BLaER1 treated with 17β-estradiol and CSF1 and Interleukin-3, amounts not matched to agents 10 nM and 100 nM (cell line): ENCODE measurements at regions not wholly inside any gene's neighbourhood (a gene's known extent, or its start where the extent isn't known, plus 50 kb on each side); places are given as distances from the start of the nearest gene placed in this dataset.
"Not testable (repeated sequence)": the region's sequence is repeated elsewhere in the genome, so short reads cannot be mapped to it uniquely, and the experiment has no call there.

Experiments
- H3K27ac ChIP-seq, 11 experiments: shearing (Covaris generic); formaldehyde crosslinking; 2 replicates each; pipeline ENCODE4 v1.8.1; 2022
- H3K27me3 ChIP-seq, 11 experiments: shearing (Covaris generic); formaldehyde crosslinking; 2 replicates each; pipeline ENCODE4 v1.8.1; 2022
- H3K36me3 ChIP-seq, 11 experiments: shearing (Covaris generic); formaldehyde crosslinking; 2 replicates each; pipeline ENCODE4 v1.8.1; 2022
- H3K4me1 ChIP-seq, 10 experiments: shearing (Covaris generic); formaldehyde crosslinking; 2 replicates each; pipeline ENCODE4 v1.8.1; 2022
- H3K4me2 ChIP-seq, 11 experiments: shearing (Covaris generic); formaldehyde crosslinking; 2 replicates each; pipeline ENCODE4 v1.8.1; 2022
- H3K4me3 ChIP-seq, 10 experiments: shearing (Covaris generic); formaldehyde crosslinking; 2 replicates each; pipeline ENCODE4 v1.8.1; 2022
- H3K9ac ChIP-seq, 11 experiments: shearing (Covaris generic); formaldehyde crosslinking; 2 replicates each; pipeline ENCODE4 v1.8.1; 2022
- H3K9me3 ChIP-seq, 11 experiments: shearing (Covaris generic); formaldehyde crosslinking; replicated peaks in 1 of 11; 2 replicates each; pipeline ENCODE4 v1.8.1; 2022
- H4K20me1 ChIP-seq, 11 experiments: shearing (Covaris generic); formaldehyde crosslinking; 2 replicates each; pipeline ENCODE4 v1.8.1; 2022
- Cebpa-rat ChIP-seq, 11 experiments: shearing (Covaris generic); IDR thresholded peaks; 2 replicates each; pipeline ENCODE4 v1.8.1; 2022

- peaks cover 0 to 9% (median 0%) of the 10 kb centered on the region in 10 experiments; a peak in 6 of 20 replicates for H3K4me1 ChIP-seq
- no peaks in the 10 kb centered on the region for H3K9me3 ChIP-seq
- no peak for TF ChIP-seq Cebpa-rat (IDR thresholded peaks at IDR 0.05)
- H3K4me2 ChIP-seq = no peak overlapping the region
- H3K4me3 ChIP-seq = no peak overlapping the region
- H3K27me3 ChIP-seq = no peaks in the 10 kb centered on the region
- H4K20me1 ChIP-seq = no peaks in the 10 kb centered on the region
- H3K9ac ChIP-seq = no peak overlapping the region
- no peaks in the 10 kb centered on the region for H3K36me3 ChIP-seq
- H3K27ac ChIP-seq = no peak overlapping the region
Measured at GRCh38 chrX:121598356-121598755, 550.9 kb downstream of the GLUD2 start.

- Histone ChIP-seq H3K4me1 (no peaks in the 10 kb centered on the region), H3K9ac (no peak overlapping the region), H3K36me3 (no peaks in the 10 kb centered on the region), H3K27me3 (no peaks in the 10 kb centered on the region), H4K20me1 (no peaks in the 10 kb centered on the region), H3K27ac (no peak overlapping the region), H3K9me3 (peaks cover 0 to 15% (median 0%) of the 10 kb centered on the region in 11 experiments; a peak in 2 of 22 replicates), H3K4me2 (no peak overlapping the region), H3K4me3 (no peak overlapping the region)
- TF ChIP-seq Cebpa-rat (IDR thresholded peaks at IDR 0.05) = no peak
Measured at GRCh38 chrX:121635141-121635540, 587.7 kb downstream of the GLUD2 start.

GRCh38 chrX:121639781-121640180 lies 592.4 kb downstream of the GLUD2 start:
- Histone ChIP-seq H3K9me3 (no peaks in the 10 kb centered on the region), H3K27me3 (no peaks in the 10 kb centered on the region), H3K36me3 (no peaks in the 10 kb centered on the region), H3K4me1 (peaks cover 0 to 24% (median 0%) of the 10 kb centered on the region in 10 experiments; a peak in 7 of 20 replicates), H3K4me2 (no peak overlapping the region), H4K20me1 (no peaks in the 10 kb centered on the region), H3K9ac (no peak overlapping the region), H3K27ac (no peak overlapping the region), H3K4me3 (no peak overlapping the region)
- no peak for TF ChIP-seq Cebpa-rat (IDR thresholded peaks at IDR 0.05)

GRCh38 chrX:121641560-121641959 lies 594.1 kb downstream of the GLUD2 start:
- Histone ChIP-seq H3K36me3 (no peaks in the 10 kb centered on the region), H3K4me1 (peaks cover 0 to 24% (median 0%) of the 10 kb centered on the region in 10 experiments; a peak in 7 of 20 replicates), H3K4me3 (peak overlapping the region in 1 of 10 experiments; percentile 28; a peak in 2 of 20 replicates), H3K27ac (peak overlapping the region in 5 of 11 experiments; percentile 5 to 66 (median 41); a peak in 8 of 22 replicates), H3K9ac (peak overlapping the region in 1 of 11 experiments; percentile 49; a peak in 2 of 22 replicates), H3K27me3 (no peaks in the 10 kb centered on the region), H3K9me3 (no peaks in the 10 kb centered on the region), H4K20me1 (no peaks in the 10 kb centered on the region), H3K4me2 (peak overlapping the region in 7 of 11 experiments; percentile 3 to 76 (median 24); a peak in 12 of 22 replicates)
- no peak for TF ChIP-seq Cebpa-rat (IDR thresholded peaks at IDR 0.05)

- no peaks in the 10 kb centered on the region for H3K36me3 ChIP-seq
- no peak overlapping the region for H3K9ac ChIP-seq
- H3K9me3 ChIP-seq = no peaks in the 10 kb centered on the region
- peaks cover 0 to 24% (median 0%) of the 10 kb centered on the region in 10 experiments; a peak in 7 of 20 replicates for H3K4me1 ChIP-seq
- H3K4me2 ChIP-seq = peak overlapping the region in 5 of 11 experiments; percentile 2 to 76 (median 71); a peak in 8 of 22 replicates
- peak overlapping the region in 2 of 11 experiments; percentile 37 to 66; a peak in 4 of 22 replicates for H3K27ac ChIP-seq
- H3K4me3 ChIP-seq = no peak overlapping the region
- H3K27me3 ChIP-seq = no peaks in the 10 kb centered on the region
- no peak for TF ChIP-seq Cebpa-rat (IDR thresholded peaks at IDR 0.05)
- H4K20me1 ChIP-seq = no peaks in the 10 kb centered on the region
Measured at GRCh38 chrX:121642415-121642814, 595.0 kb downstream of the GLUD2 start.

GRCh38 chrX:121649417-121649816 lies 602.0 kb downstream of the GLUD2 start:
- H3K27ac ChIP-seq = no peak overlapping the region
- H3K27me3 ChIP-seq = no peaks in the 10 kb centered on the region
- no peaks in the 10 kb centered on the region for H3K36me3 ChIP-seq
- no peak overlapping the region for H3K4me3 ChIP-seq
- H3K4me1 ChIP-seq = no peaks in the 10 kb centered on the region; a peak in 1 of 20 replicates
- H4K20me1 ChIP-seq = no peaks in the 10 kb centered on the region
- TF ChIP-seq Cebpa-rat (IDR thresholded peaks at IDR 0.05) = no peak
- peaks cover 0 to 13% (median 6%) of the 10 kb centered on the region in 11 experiments; a peak in 8 of 22 replicates for H3K9me3 ChIP-seq
- no peak overlapping the region for H3K9ac ChIP-seq
- H3K4me2 ChIP-seq = peak overlapping the region in 2 of 11 experiments; percentile 9 to 16; a peak in 2 of 22 replicates

GRCh38 chrX:121655276-121655675 lies 607.9 kb downstream of the GLUD2 start:
- Histone ChIP-seq H3K27me3 (no peaks in the 10 kb centered on the region), H3K4me2 (no peak overlapping the region), H3K9ac (no peak overlapping the region), H3K4me3 (no peak overlapping the region), H3K9me3 (peaks cover 0 to 13% (median 6%) of the 10 kb centered on the region in 11 experiments; a peak in 8 of 22 replicates), H3K27ac (no peak overlapping the region), H3K36me3 (no peaks in the 10 kb centered on the region), H4K20me1 (no peaks in the 10 kb centered on the region), H3K4me1 (no peaks in the 10 kb centered on the region)
- TF ChIP-seq Cebpa-rat (IDR thresholded peaks at IDR 0.05) = no peak

- no peak for TF ChIP-seq Cebpa-rat (IDR thresholded peaks at IDR 0.05)
- H3K36me3 ChIP-seq = no peaks in the 10 kb centered on the region
- H4K20me1 ChIP-seq = no peaks in the 10 kb centered on the region
- H3K27me3 ChIP-seq = no peaks in the 10 kb centered on the region
- no peaks in the 10 kb centered on the region for H3K4me1 ChIP-seq
- H3K9me3 ChIP-seq = no peaks in the 10 kb centered on the region
- H3K27ac ChIP-seq = no peak overlapping the region
- H3K4me3 ChIP-seq = no peak overlapping the region
- no peak overlapping the region for H3K4me2 ChIP-seq
- H3K9ac ChIP-seq = no peak overlapping the region
Measured at GRCh38 chrX:121666171-121666570, 618.8 kb downstream of the GLUD2 start.

- no peaks in the 10 kb centered on the region for H3K27me3 ChIP-seq
- H3K4me3 ChIP-seq = no peak overlapping the region
- no peaks in the 10 kb centered on the region for H4K20me1 ChIP-seq
- H3K4me1 ChIP-seq = peaks cover 0 to 9% (median 0%) of the 10 kb centered on the region in 10 experiments; a peak in 4 of 20 replicates
- no peak overlapping the region for H3K27ac ChIP-seq
- peaks cover 16 to 30% (median 19%) of the 10 kb centered on the region in 11 experiments; a peak in 20 of 22 replicates for H3K9me3 ChIP-seq
- H3K4me2 ChIP-seq = peak overlapping the region in 4 of 11 experiments; percentile 35 to 47 (median 42); a peak in 7 of 22 replicates
- no peak overlapping the region for H3K9ac ChIP-seq
- TF ChIP-seq Cebpa-rat (IDR thresholded peaks at IDR 0.05) = no peak
- H3K36me3 ChIP-seq = no peaks in the 10 kb centered on the region
Measured at GRCh38 chrX:121671649-121672048, 624.2 kb downstream of the GLUD2 start.

- not testable (repeated sequence) for H3K4me1 ChIP-seq, H4K20me1 ChIP-seq, H3K4me3 ChIP-seq, H3K9ac ChIP-seq, H3K27ac ChIP-seq, H3K4me2 ChIP-seq, H3K36me3 ChIP-seq
- H3K9me3 ChIP-seq = peaks cover 7 to 36% (median 15%) of the 10 kb centered on the region in 11 experiments; a peak in 21 of 22 replicates
- H3K27me3 ChIP-seq = peaks cover 0 to 10% (median 0%) of the 10 kb centered on the region in 11 experiments; a peak in 1 of 22 replicates
Measured at GRCh38 chrX:121709236-121709635, 661.8 kb downstream of the GLUD2 start.
